ENCODE measurements at regions not wholly inside any gene's neighbourhood (a gene's known extent, or its start where the extent isn't known, plus 50 kb on each side); places are given as distances from the start of the nearest gene placed in this dataset.

DNA sequence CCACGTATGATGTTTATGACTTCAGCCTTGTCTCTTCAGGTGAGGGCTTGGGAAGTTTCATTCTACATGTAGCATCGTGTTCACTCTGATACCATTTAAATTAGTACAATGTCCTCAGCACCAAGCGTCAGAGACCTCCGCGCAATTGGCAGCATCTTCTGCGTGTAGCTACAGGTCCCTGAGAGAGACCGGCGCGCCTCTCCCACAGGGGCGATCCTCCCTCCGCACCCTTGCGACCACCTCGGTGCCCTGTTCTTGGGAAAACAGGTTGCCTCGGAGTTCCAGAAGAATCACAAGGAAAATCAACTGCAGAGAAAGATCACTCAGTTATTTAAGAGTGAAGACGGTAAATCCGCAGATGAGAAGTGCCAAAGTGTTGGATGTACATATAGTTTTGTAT lies 206.2 kb downstream of the GATA3 start:
- Histone ChIP-seq H2AFZ (no peak overlapping the region), H3K4me2 (ENCODE audit: unreplicated experiment) (no peak overlapping the region), H3K36me3 (ENCODE audit: low read depth) (no peaks in the 10 kb centered on the region), H3K79me2 (ENCODE audit: insufficient read depth) (no peaks in the 10 kb centered on the region), H3F3A (ENCODE audit: insufficient read depth) (no peaks in the 10 kb centered on the region), H3K27ac (no peak overlapping the region), H3K9ac (no peak overlapping the region), H3K4me1 (ENCODE audit: insufficient read depth) (no peaks in the 10 kb centered on the region), H3K9me2 (ENCODE audit: insufficient read depth) (no peaks in the 10 kb centered on the region), H3K27me3 (replicated peaks; ENCODE audit: insufficient read depth) (no peaks in the 10 kb centered on the region), H4K20me1 (ENCODE audit: insufficient read depth) (no peaks in the 10 kb centered on the region), H3K4me3 (no peak overlapping the region), H3K9me3 (ENCODE audit: low read depth) (no peaks in the 10 kb centered on the region)
- DNase-seq, result no peak
- TF ChIP-seq EZH2 (IDR thresholded peaks at IDR 0.05; ENCODE audit: insufficient read depth, poor library complexity, severe bottlenecking), result no peak
- TF ChIP-seq EZH2phosphoT487 (IDR thresholded peaks at IDR 0.05; ENCODE audit: insufficient read depth, low read depth), result no peak
- WGBS, 2 experiments (ENCODE audit: low coverage in 1 of 2, low lambda C conversion rate in 2 of 2, missing lambda C conversion rate in 2 of 2), result 59 to 65% methylated on average over 16 of the region's 16 CpGs
- in situ Hi-C loops (cut with MboI), result no loop called here

DNA sequence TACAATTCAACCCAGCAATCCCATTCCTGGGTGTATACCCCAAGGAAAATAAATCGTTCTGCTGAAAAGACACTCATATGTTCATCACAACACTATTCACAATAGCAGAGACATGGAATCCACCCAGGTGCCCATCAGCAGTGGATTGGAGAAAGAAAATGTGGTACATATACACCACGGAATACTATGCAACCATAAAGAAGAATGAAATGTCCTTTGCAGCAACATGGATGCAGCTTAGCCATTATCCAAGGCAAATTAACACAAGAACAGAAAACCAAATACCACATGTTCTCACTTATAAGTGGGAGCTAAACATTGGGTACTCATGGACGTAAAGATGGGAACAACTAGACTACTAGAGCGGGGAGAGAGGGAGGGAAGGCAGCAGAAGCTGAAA lies 207.8 kb downstream of the GATA3 start:
- Histone ChIP-seq H3K79me2 (ENCODE audit: insufficient read depth) (no peaks in the 10 kb centered on the region), H3K9me3 (ENCODE audit: low read depth) (no peaks in the 10 kb centered on the region), H3K4me1 (ENCODE audit: insufficient read depth) (no peaks in the 10 kb centered on the region), H3K4me2 (ENCODE audit: unreplicated experiment) (no peak overlapping the region), H3K36me3 (ENCODE audit: low read depth) (no peaks in the 10 kb centered on the region), H2AFZ (no peak overlapping the region), H3K9me2 (ENCODE audit: insufficient read depth) (no peaks in the 10 kb centered on the region), H3K27ac (no peak overlapping the region), H3K9ac (no peak overlapping the region), H3K4me3 (no peak overlapping the region), H3F3A (ENCODE audit: insufficient read depth) (no peaks in the 10 kb centered on the region), H4K20me1 (ENCODE audit: insufficient read depth) (no peaks in the 10 kb centered on the region), H3K27me3 (replicated peaks; ENCODE audit: insufficient read depth) (no peaks in the 10 kb centered on the region)
- TF ChIP-seq EZH2 (IDR thresholded peaks at IDR 0.05; ENCODE audit: insufficient read depth, poor library complexity, severe bottlenecking) (no peak), EZH2phosphoT487 (IDR thresholded peaks at IDR 0.05; ENCODE audit: insufficient read depth, low read depth) (no peak)
- in situ Hi-C loops (cut with MboI), result no loop called here
- 11 to 13% methylated on average over 4 of the region's 4 CpGs for WGBS, 2 experiments (ENCODE audit: low coverage in 1 of 2, low lambda C conversion rate in 2 of 2, missing lambda C conversion rate in 2 of 2)
- no peak for DNase-seq

DNA sequence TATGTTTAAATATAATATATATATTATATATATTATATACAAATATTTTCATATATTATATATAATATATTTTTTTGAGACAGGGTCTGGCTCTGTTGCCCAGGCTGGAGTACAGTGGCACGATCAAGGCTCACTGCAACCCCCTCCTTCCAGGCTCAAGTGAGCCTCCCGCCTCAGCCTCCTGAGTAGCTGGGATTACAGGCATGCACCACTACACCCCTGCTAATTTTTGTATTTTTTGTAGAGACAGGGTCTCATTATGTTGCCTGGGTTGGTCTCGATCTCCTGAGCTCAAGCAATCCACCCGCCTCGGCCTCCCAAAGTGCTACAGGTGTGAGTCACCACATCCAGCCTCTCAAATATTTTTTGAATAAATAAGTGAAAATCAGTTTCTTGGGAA lies 215.5 kb downstream of the GATA3 start:
- Histone ChIP-seq H3K4me2 (ENCODE audit: unreplicated experiment) (no peak overlapping the region), H3K9ac (no peak overlapping the region), H3K79me2 (ENCODE audit: insufficient read depth) (no peaks in the 10 kb centered on the region), H3K9me3 (ENCODE audit: low read depth) (no peaks in the 10 kb centered on the region), H3K36me3 (ENCODE audit: low read depth) (no peaks in the 10 kb centered on the region), H3K4me3 (no peak overlapping the region), H2AFZ (no peak overlapping the region), H3K4me1 (ENCODE audit: insufficient read depth) (no peaks in the 10 kb centered on the region), H3K9me2 (ENCODE audit: insufficient read depth) (no peaks in the 10 kb centered on the region), H3K27me3 (replicated peaks; ENCODE audit: insufficient read depth) (no peaks in the 10 kb centered on the region), H3F3A (ENCODE audit: insufficient read depth) (no peaks in the 10 kb centered on the region), H4K20me1 (ENCODE audit: insufficient read depth) (no peaks in the 10 kb centered on the region), H3K27ac (no peak overlapping the region)
- TF ChIP-seq EZH2 (IDR thresholded peaks at IDR 0.05; ENCODE audit: insufficient read depth, poor library complexity, severe bottlenecking) (no peak), EZH2phosphoT487 (IDR thresholded peaks at IDR 0.05; ENCODE audit: insufficient read depth, low read depth) (no peak)
- no peak for DNase-seq
- WGBS, 2 experiments (ENCODE audit: low coverage in 1 of 2, low lambda C conversion rate in 2 of 2, missing lambda C conversion rate in 2 of 2), result 75 to 83% methylated on average over 5 of the region's 5 CpGs
- in situ Hi-C loops (cut with MboI), result no loop called here

GRCh38 chr10:8272794-8273425 lies 218.4 kb downstream of the GATA3 start:
- in situ Hi-C loops (cut with MboI), result no loop called here
- H3F3A ChIP-seq (ENCODE audit: insufficient read depth), result no peaks in the 10 kb centered on the region
- H3K9me3 ChIP-seq (ENCODE audit: low read depth), result no peaks in the 10 kb centered on the region
- no peaks in the 10 kb centered on the region for H3K9me2 ChIP-seq (ENCODE audit: insufficient read depth)
- no peak overlapping the region for H3K27ac ChIP-seq
- no peak overlapping the region for H3K9ac ChIP-seq
- no peaks in the 10 kb centered on the region for H3K27me3 ChIP-seq (replicated peaks; ENCODE audit: insufficient read depth)
- no peaks in the 10 kb centered on the region for H4K20me1 ChIP-seq (ENCODE audit: insufficient read depth)
- no peaks in the 10 kb centered on the region for H3K79me2 ChIP-seq (ENCODE audit: insufficient read depth)
- no peak overlapping the region for H3K4me2 ChIP-seq (ENCODE audit: unreplicated experiment)
- WGBS, 2 experiments (ENCODE audit: low coverage in 1 of 2, low lambda C conversion rate in 2 of 2, missing lambda C conversion rate in 2 of 2), result 32 to 34% methylated on average over 10 of the region's 10 CpGs
- H3K36me3 ChIP-seq (ENCODE audit: low read depth), result no peaks in the 10 kb centered on the region
- no peak for DNase-seq
- TF ChIP-seq EZH2 (IDR thresholded peaks at IDR 0.05; ENCODE audit: insufficient read depth, poor library complexity, severe bottlenecking) (no peak), EZH2phosphoT487 (IDR thresholded peaks at IDR 0.05; ENCODE audit: insufficient read depth, low read depth) (no peak)
- no peak overlapping the region for H2AFZ ChIP-seq
- no peak overlapping the region for H3K4me3 ChIP-seq
- no peaks in the 10 kb centered on the region for H3K4me1 ChIP-seq (ENCODE audit: insufficient read depth)

DNA sequence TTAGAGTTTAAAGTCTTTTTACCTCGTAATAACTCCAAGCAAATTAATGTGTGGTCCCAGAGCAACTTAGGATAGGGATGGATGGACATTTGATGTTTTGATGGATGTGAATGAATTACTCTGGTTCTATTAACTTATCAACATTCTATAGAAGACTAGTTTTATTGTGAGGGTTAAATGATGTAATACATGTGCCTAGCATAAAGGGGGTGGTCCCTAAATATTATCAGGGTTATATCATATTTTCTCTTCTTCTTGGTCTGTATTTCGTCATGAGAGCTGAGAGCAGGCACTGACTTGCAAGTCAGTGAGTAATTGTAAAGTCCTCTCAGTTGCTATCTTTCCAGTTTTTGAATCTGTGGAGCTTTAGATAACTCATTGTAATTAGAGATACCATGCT lies 219.3 kb downstream of the GATA3 start:
- H4K20me1 ChIP-seq (ENCODE audit: insufficient read depth), result no peaks in the 10 kb centered on the region
- WGBS, 2 experiments (ENCODE audit: low coverage in 1 of 2, low lambda C conversion rate in 2 of 2, missing lambda C conversion rate in 2 of 2), result 0 to 1% methylated on average over 2 of the region's 2 CpGs
- no peaks in the 10 kb centered on the region for H3K4me1 ChIP-seq (ENCODE audit: insufficient read depth)

More for the DNA sequence above, 219.3 kb downstream of the GATA3 start:
- H3K36me3 ChIP-seq (ENCODE audit: low read depth), result no peaks in the 10 kb centered on the region
- no peaks in the 10 kb centered on the region for H3K27me3 ChIP-seq (replicated peaks; ENCODE audit: insufficient read depth)
- in situ Hi-C loops (cut with MboI), result no loop called here
- H3K9me2 ChIP-seq (ENCODE audit: insufficient read depth), result no peaks in the 10 kb centered on the region
- no peaks in the 10 kb centered on the region for H3F3A ChIP-seq (ENCODE audit: insufficient read depth)
- no peak for TF ChIP-seq EZH2phosphoT487 (IDR thresholded peaks at IDR 0.05; ENCODE audit: insufficient read depth, low read depth)
- TF ChIP-seq EZH2 (IDR thresholded peaks at IDR 0.05; ENCODE audit: insufficient read depth, poor library complexity, severe bottlenecking), result no peak
- H3K79me2 ChIP-seq (ENCODE audit: insufficient read depth), result no peaks in the 10 kb centered on the region
- DNase-seq, result no peak
- H3K9me3 ChIP-seq (ENCODE audit: low read depth), result no peaks in the 10 kb centered on the region
- no peak overlapping the region for H3K27ac ChIP-seq
- no peak overlapping the region for H3K9ac ChIP-seq
- H3K4me3 ChIP-seq, result no peak overlapping the region
- no peak overlapping the region for H3K4me2 ChIP-seq (ENCODE audit: unreplicated experiment)
- no peak overlapping the region for H2AFZ ChIP-seq
